ENCODE measurements at regions not wholly inside any gene's neighbourhood (a gene's known extent, or its start where the extent isn't known, plus 50 kb on each side); places are given as distances from the start of the nearest gene placed in this dataset.

GRCh38 chr10:4763960-4764428 lies 62.0 kb upstream of the AKR1E2 start:
- Histone ChIP-seq H3K4me1 (peaks cover 0 to 8% (median 0%) of the 10 kb centered on the region in 4 donors), H3K36me3 (no peaks in the 10 kb centered on the region), H3K9me3 (no peaks in the 10 kb centered on the region), H3K27me3 (no peaks in the 10 kb centered on the region), H3K4me3 (no peak overlapping the region), H3K27ac (no peak overlapping the region)
- no peak for DNase-seq
- in situ Hi-C loops (cut with MboI; ENCODE audit: low pct_ligation_motif_present in 1 of 4, low pct_unique_long_range_greater_than_20kb in 1 of 4, low sequenced_read_pairs in 3 of 4): loop anchor here (10.0 to 25.0 kb wide), 5 partner anchors 252 to 1552 kb away; no protein-coding TSS in a partner anchor
- intact Hi-C loops (cut with DNase I; ENCODE audit: low total_unique reads): no loop called here
- 54 to 60% methylated on average over 6 of the region's 6 CpGs for WGBS, 2 donors (ENCODE audit: low coverage in 1 of 2)
- TF ChIP-seq POLR2AphosphoS5 (IDR thresholded peaks at IDR 0.05) (no peak), CTCF (IDR thresholded peaks at IDR 0.05) (no peak), EP300 (IDR thresholded peaks at IDR 0.05; ENCODE audit: low read depth) (no peak), POLR2A (IDR thresholded peaks at IDR 0.05) (no peak)

GRCh38 chr10:4763513-4763912 lies 62.5 kb upstream of the AKR1E2 start:
- in situ Hi-C loops (cut with MboI; ENCODE audit: low pct_ligation_motif_present in 1 of 4, low pct_unique_long_range_greater_than_20kb in 1 of 4, low sequenced_read_pairs in 3 of 4): loop anchor here (10.0 to 25.0 kb wide), 5 partner anchors 251 to 1551 kb away; no protein-coding TSS in a partner anchor

GRCh38 chr10:4758256-4758655 lies 67.8 kb upstream of the AKR1E2 start:
- WGBS, 2 donors (ENCODE audit: low coverage in 1 of 2): 87 to 93% methylated on average over 1 of the region's 1 CpG
- no peaks in the 10 kb centered on the region for H3K36me3 ChIP-seq
- no peak for DNase-seq
- H3K27ac ChIP-seq: no peak overlapping the region
- H3K9me3 ChIP-seq: no peaks in the 10 kb centered on the region
- no peak for TF ChIP-seq POLR2A (IDR thresholded peaks at IDR 0.05)
- TF ChIP-seq POLR2AphosphoS5 (IDR thresholded peaks at IDR 0.05): no peak
- no peak for TF ChIP-seq CTCF (IDR thresholded peaks at IDR 0.05)
- TF ChIP-seq EP300 (IDR thresholded peaks at IDR 0.05; ENCODE audit: low read depth): no peak
- no peak overlapping the region for H3K4me3 ChIP-seq
- in situ Hi-C loops (cut with MboI; ENCODE audit: low pct_ligation_motif_present in 1 of 4, low pct_unique_long_range_greater_than_20kb in 1 of 4, low sequenced_read_pairs in 3 of 4): loop anchor here in 3 of 4 donors (25.0 kb wide), 4 partner anchors 246 to 1546 kb away; no protein-coding TSS in a partner anchor
- intact Hi-C loops (cut with DNase I; ENCODE audit: low total_unique reads): no loop called here
- no peaks in the 10 kb centered on the region for H3K4me1 ChIP-seq
- H3K27me3 ChIP-seq: no peaks in the 10 kb centered on the region

More at GRCh38 chr10:4763513-4763912, 62.5 kb upstream of the AKR1E2 start:
- Histone ChIP-seq H3K9me3 (no peaks in the 10 kb centered on the region), H3K4me3 (no peak overlapping the region), H3K36me3 (no peaks in the 10 kb centered on the region), H3K27ac (no peak overlapping the region), H3K27me3 (no peaks in the 10 kb centered on the region), H3K4me1 (peaks cover 0 to 8% (median 0%) of the 10 kb centered on the region in 4 donors)
- 80 to 82% methylated on average over 1 of the region's 1 CpG for WGBS, 2 donors (ENCODE audit: low coverage in 1 of 2)
- DNase-seq: no peak
- TF ChIP-seq POLR2A (IDR thresholded peaks at IDR 0.05): no peak
- no peak for TF ChIP-seq POLR2AphosphoS5 (IDR thresholded peaks at IDR 0.05)
- no peak for TF ChIP-seq CTCF (IDR thresholded peaks at IDR 0.05)
- TF ChIP-seq EP300 (IDR thresholded peaks at IDR 0.05; ENCODE audit: low read depth): no peak
- intact Hi-C loops (cut with DNase I; ENCODE audit: low total_unique reads): no loop called here

- H3K9me3 ChIP-seq: no peaks in the 10 kb centered on the region
- no peaks in the 10 kb centered on the region for H3K27me3 ChIP-seq
- WGBS, 2 donors (ENCODE audit: low coverage in 1 of 2): 71 to 75% methylated on average over 10 of the region's 10 CpGs
- TF ChIP-seq POLR2A (IDR thresholded peaks at IDR 0.05): no peak
- in situ Hi-C loops (cut with MboI; ENCODE audit: low pct_ligation_motif_present in 1 of 4, low pct_unique_long_range_greater_than_20kb in 1 of 4, low sequenced_read_pairs in 3 of 4) (loop anchor here in 3 of 4 donors (25.0 kb wide), 4 partner anchors 243 to 1543 kb away; no protein-coding TSS in a partner anchor), intact Hi-C loops (cut with DNase I; ENCODE audit: low total_unique reads) (no loop called here)
- H3K36me3 ChIP-seq: no peaks in the 10 kb centered on the region
- DNase-seq: no peak
- H3K27ac ChIP-seq: no peak overlapping the region
- H3K4me1 ChIP-seq: no peaks in the 10 kb centered on the region
- H3K4me3 ChIP-seq: no peak overlapping the region
Measured at GRCh38 chr10:4755286-4755989, 70.6 kb upstream of the AKR1E2 start.
